Mammary epithelial cell (primary cell): ENCODE measurements at regions not wholly inside any gene's neighbourhood (a gene's known extent, or its start where the extent isn't known, plus 50 kb on each side); places are given as distances from the start of the nearest gene placed in this dataset.

Experiments
- EZH2 ChIP-seq: IDR thresholded peaks from 2 replicates; pipeline ENCODE4 v1.6.1; 2012; ENCODE audit warnings: low read length, inconsistent platforms, borderline replicate concordance
- TF ChIP-seq, protein P1 (sequence below), 2 donors: IDR thresholded peaks in 1 of 2; conservative IDR thresholded peaks in 1 of 2; 2 replicates each; pipeline ENCODE4 v1.5.1; 2011 to 2012; ENCODE audit warnings: inconsistent platforms in 2 of 2, low read length in 2 of 2, mild to moderate bottlenecking in 2 of 2, control low read depth in 1 of 2, low read depth in 1 of 2; ENCODE audit not compliant: insufficient read depth in 1 of 2; ENCODE audit errors: extremely low read depth in 1 of 2

DNA sequence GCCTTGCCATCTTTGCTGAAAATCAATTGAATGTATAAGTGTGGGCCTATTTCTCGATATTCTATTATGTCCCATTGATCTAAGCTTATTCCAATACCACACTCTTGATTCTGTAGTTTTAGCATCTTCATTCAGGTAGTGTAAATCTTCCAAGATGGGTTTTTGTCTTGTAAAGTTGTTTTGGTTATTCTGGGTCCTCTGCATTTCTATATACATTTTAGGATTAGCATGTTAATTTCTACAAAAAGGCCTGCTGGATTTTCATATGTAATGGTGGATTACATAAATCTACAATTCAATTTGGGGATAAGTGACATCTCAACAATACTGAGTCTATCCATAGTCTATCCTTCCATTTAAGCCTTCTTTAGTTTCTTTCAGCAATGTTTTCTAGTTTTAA is 86.0 kb upstream of the ANO4 start:
- TF ChIP-seq, protein P1, sequence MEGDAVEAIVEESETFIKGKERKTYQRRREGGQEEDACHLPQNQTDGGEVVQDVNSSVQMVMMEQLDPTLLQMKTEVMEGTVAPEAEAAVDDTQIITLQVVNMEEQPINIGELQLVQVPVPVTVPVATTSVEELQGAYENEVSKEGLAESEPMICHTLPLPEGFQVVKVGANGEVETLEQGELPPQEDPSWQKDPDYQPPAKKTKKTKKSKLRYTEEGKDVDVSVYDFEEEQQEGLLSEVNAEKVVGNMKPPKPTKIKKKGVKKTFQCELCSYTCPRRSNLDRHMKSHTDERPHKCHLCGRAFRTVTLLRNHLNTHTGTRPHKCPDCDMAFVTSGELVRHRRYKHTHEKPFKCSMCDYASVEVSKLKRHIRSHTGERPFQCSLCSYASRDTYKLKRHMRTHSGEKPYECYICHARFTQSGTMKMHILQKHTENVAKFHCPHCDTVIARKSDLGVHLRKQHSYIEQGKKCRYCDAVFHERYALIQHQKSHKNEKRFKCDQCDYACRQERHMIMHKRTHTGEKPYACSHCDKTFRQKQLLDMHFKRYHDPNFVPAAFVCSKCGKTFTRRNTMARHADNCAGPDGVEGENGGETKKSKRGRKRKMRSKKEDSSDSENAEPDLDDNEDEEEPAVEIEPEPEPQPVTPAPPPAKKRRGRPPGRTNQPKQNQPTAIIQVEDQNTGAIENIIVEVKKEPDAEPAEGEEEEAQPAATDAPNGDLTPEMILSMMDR (conservative IDR thresholded peaks at IDR 0.05 in 1 of 2, IDR thresholded peaks at IDR 0.05 in 1 of 2; ENCODE audit: extremely low read depth in 1 of 2, insufficient read depth in 1 of 2, low read depth in 1 of 2, low read length in 2 of 2) = no peak
- no peak for TF ChIP-seq EZH2
